ENCODE measurements at regions not wholly inside any gene's neighbourhood (a gene's known extent, or its start where the extent isn't known, plus 50 kb on each side); places are given as distances from the start of the nearest gene placed in this dataset.
A peak's percentile ranks its signal among the peaks of the same experiment; 100 is the strongest.

- DNase-seq (ENCODE audit: low read depth), result no peak
- no peak overlapping the region for H3K4me3 ChIP-seq (ENCODE audit: low read depth, low read length)
- TF ChIP-seq CTCF (conservative IDR thresholded peaks at IDR 0.05; ENCODE audit: low read depth, low read length), result no peak
These were observed 323.4 kb downstream of the CDC14C start for GRCh38 chr7:49247759-49248158.

GRCh38 chr7:49255054-49255453, 330.7 kb downstream of the CDC14C start:
- peak; percentile 26 for DNase-seq (ENCODE audit: low read depth)
- H3K4me3 ChIP-seq (ENCODE audit: low read depth, low read length), result no peak overlapping the region
- TF ChIP-seq CTCF (conservative IDR thresholded peaks at IDR 0.05; ENCODE audit: low read depth, low read length), result no peak

GRCh38 chr7:49260538-49260937, 336.2 kb downstream of the CDC14C start:
- no peak overlapping the region for H3K4me3 ChIP-seq (ENCODE audit: low read depth, low read length)
- no peak for DNase-seq (ENCODE audit: low read depth)
- no peak for TF ChIP-seq CTCF (conservative IDR thresholded peaks at IDR 0.05; ENCODE audit: low read depth, low read length)

- no peak for TF ChIP-seq CTCF (conservative IDR thresholded peaks at IDR 0.05; ENCODE audit: low read depth, low read length)
- no peak overlapping the region for H3K4me3 ChIP-seq (ENCODE audit: low read depth, low read length)
- no peak for DNase-seq (ENCODE audit: low read depth)
These were observed 337.6 kb downstream of the CDC14C start for GRCh38 chr7:49261928-49262327.

GRCh38 chr7:49264530-49264929, 340.2 kb downstream of the CDC14C start:
- TF ChIP-seq CTCF (conservative IDR thresholded peaks at IDR 0.05; ENCODE audit: low read depth, low read length), result no peak
- H3K4me3 ChIP-seq (ENCODE audit: low read depth, low read length), result no peak overlapping the region
- no peak for DNase-seq (ENCODE audit: low read depth)

- no peak overlapping the region for H3K4me3 ChIP-seq (ENCODE audit: low read depth, low read length)
- no peak for TF ChIP-seq CTCF (conservative IDR thresholded peaks at IDR 0.05; ENCODE audit: low read depth, low read length)
- DNase-seq (ENCODE audit: low read depth), result no peak
These were observed 349.6 kb downstream of the CDC14C start for GRCh38 chr7:49273897-49274296.

- TF ChIP-seq CTCF (conservative IDR thresholded peaks at IDR 0.05; ENCODE audit: low read depth, low read length), result no peak
- H3K4me3 ChIP-seq (ENCODE audit: low read depth, low read length), result no peak overlapping the region
- no peak for DNase-seq (ENCODE audit: low read depth)
These were observed 355.5 kb downstream of the CDC14C start for GRCh38 chr7:49279891-49280290.

Measured in epithelial cell of proximal tubule (primary cell).